ENCODE measurements at regions not wholly inside any gene's neighbourhood (a gene's known extent, or its start where the extent isn't known, plus 50 kb on each side); places are given as distances from the start of the nearest gene placed in this dataset.

GRCh38 chr1:109834951-109835350, 71.2 kb upstream of the EPS8L3 start:
- no TSS peak for BruUV-seq (replicated peaks)
- intact Hi-C loops (cut with micrococcal nuclease; ENCODE audit: unreplicated experiment) = no loop called here
- ChIA-PET SMC1A (ENCODE audit: uncharacterized antibody, unreplicated experiment) (interaction anchor here (1.1 to 1.2 kb wide), 2 partner anchors 18 to 20 kb away, joined by 3 read pairs; no protein-coding TSS in a partner anchor), RAD21 (ENCODE audit: unreplicated experiment) (no interaction called here), CTCF (interaction anchor here (2.1 kb wide), 1 partner anchor 149 kb away, joined by 10 read pairs; the partner anchor contains the start of gene AHCYL1), POLR2A (interaction anchor here (1.0 kb wide), 1 partner anchor 14 kb away, joined by 3 read pairs; no protein-coding TSS in a partner anchor)
- H3K79me2 ChIP-seq (ENCODE audit: control insufficient read depth, insufficient read depth, low read length) = no peaks in the 10 kb centered on the region
- no peaks in the 10 kb centered on the region for H4K20me1 ChIP-seq (ENCODE audit: control insufficient read depth, insufficient read depth)
- no peak overlapping the region for H3K4me3 ChIP-seq
- no peak overlapping the region for H2AFZ ChIP-seq (ENCODE audit: control insufficient read depth, low read depth, low read length)
- no peak for DNase-seq (ENCODE audit: low read depth, low spot score)
- in situ Hi-C loops (cut with MboI) = no loop called here
- TF ChIP-seq SP1 (IDR thresholded peaks at IDR 0.05; ENCODE audit: low read depth, low read length) (no peak), HDAC2 (IDR thresholded peaks at IDR 0.05) (no peak), SMC3 (IDR thresholded peaks at IDR 0.05; ENCODE audit: borderline replicate concordance, low read length) (no peak), BCL11A (IDR thresholded peaks at IDR 0.05; ENCODE audit: low read depth, low read length) (no peak), YY1 (IDR thresholded peaks at IDR 0.05; ENCODE audit: low read depth, low read length) (no peak), MEF2A (IDR thresholded peaks at IDR 0.05; ENCODE audit: insufficient read depth, low read depth, low read length) (no peak), MYB (IDR thresholded peaks at IDR 0.05; ENCODE audit: borderline replicate concordance, low read depth, low read length) (no peak), IKZF2 (IDR thresholded peaks at IDR 0.05) (no peak), PML (IDR thresholded peaks at IDR 0.05; ENCODE audit: low read length) (no peak), ZNF217 (IDR thresholded peaks at IDR 0.05) (no peak), RUNX3 (IDR thresholded peaks at IDR 0.05; ENCODE audit: low read length) (no peak)
- TF ChIP-seq, protein P1, sequence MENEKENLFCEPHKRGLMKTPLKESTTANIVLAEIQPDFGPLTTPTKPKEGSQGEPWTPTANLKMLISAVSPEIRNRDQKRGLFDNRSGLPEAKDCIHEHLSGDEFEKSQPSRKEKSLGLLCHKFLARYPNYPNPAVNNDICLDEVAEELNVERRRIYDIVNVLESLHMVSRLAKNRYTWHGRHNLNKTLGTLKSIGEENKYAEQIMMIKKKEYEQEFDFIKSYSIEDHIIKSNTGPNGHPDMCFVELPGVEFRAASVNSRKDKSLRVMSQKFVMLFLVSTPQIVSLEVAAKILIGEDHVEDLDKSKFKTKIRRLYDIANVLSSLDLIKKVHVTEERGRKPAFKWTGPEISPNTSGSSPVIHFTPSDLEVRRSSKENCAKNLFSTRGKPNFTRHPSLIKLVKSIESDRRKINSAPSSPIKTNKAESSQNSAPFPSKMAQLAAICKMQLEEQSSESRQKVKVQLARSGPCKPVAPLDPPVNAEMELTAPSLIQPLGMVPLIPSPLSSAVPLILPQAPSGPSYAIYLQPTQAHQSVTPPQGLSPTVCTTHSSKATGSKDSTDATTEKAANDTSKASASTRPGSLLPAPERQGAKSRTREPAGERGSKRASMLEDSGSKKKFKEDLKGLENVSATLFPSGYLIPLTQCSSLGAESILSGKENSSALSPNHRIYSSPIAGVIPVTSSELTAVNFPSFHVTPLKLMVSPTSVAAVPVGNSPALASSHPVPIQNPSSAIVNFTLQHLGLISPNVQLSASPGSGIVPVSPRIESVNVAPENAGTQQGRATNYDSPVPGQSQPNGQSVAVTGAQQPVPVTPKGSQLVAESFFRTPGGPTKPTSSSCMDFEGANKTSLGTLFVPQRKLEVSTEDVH (IDR thresholded peaks at IDR 0.05; ENCODE audit: low read depth, partially characterized antibody) = no peak
- TF ChIP-seq, protein P2, sequence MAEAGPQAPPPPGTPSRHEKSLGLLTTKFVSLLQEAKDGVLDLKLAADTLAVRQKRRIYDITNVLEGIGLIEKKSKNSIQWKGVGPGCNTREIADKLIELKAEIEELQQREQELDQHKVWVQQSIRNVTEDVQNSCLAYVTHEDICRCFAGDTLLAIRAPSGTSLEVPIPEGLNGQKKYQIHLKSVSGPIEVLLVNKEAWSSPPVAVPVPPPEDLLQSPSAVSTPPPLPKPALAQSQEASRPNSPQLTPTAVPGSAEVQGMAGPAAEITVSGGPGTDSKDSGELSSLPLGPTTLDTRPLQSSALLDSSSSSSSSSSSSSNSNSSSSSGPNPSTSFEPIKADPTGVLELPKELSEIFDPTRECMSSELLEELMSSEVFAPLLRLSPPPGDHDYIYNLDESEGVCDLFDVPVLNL (IDR thresholded peaks at IDR 0.05; ENCODE audit: low read depth, low read length) = no peak
- TF ChIP-seq, protein P3, sequence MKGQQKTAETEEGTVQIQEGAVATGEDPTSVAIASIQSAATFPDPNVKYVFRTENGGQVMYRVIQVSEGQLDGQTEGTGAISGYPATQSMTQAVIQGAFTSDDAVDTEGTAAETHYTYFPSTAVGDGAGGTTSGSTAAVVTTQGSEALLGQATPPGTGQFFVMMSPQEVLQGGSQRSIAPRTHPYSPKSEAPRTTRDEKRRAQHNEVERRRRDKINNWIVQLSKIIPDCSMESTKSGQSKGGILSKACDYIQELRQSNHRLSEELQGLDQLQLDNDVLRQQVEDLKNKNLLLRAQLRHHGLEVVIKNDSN (IDR thresholded peaks at IDR 0.05; ENCODE audit: borderline replicate concordance, extremely low read length, insufficient read depth, low read depth, low read length) = no peak
- TF ChIP-seq, protein P4, sequence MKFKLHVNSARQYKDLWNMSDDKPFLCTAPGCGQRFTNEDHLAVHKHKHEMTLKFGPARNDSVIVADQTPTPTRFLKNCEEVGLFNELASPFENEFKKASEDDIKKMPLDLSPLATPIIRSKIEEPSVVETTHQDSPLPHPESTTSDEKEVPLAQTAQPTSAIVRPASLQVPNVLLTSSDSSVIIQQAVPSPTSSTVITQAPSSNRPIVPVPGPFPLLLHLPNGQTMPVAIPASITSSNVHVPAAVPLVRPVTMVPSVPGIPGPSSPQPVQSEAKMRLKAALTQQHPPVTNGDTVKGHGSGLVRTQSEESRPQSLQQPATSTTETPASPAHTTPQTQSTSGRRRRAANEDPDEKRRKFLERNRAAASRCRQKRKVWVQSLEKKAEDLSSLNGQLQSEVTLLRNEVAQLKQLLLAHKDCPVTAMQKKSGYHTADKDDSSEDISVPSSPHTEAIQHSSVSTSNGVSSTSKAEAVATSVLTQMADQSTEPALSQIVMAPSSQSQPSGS (IDR thresholded peaks at IDR 0.05; ENCODE audit: low read length) = no peak
- no peak for FAIRE-seq
- no peaks in the 10 kb centered on the region for H3K4me1 ChIP-seq (ENCODE audit: control insufficient read depth, insufficient read depth, low read length)
- ATAC-seq = no peak
- H3K4me2 ChIP-seq (ENCODE audit: control insufficient read depth, insufficient read depth) = no peak overlapping the region
- H3K9ac ChIP-seq (ENCODE audit: control insufficient read depth, insufficient read depth, low read length) = no peak overlapping the region
- no peaks in the 10 kb centered on the region for H3K9me3 ChIP-seq (replicated peaks; ENCODE audit: control insufficient read depth, insufficient read depth, low read length)
- H3K27me3 ChIP-seq (replicated peaks in 1 of 2; ENCODE audit: control insufficient read depth in 2 of 2, insufficient read depth in 2 of 2, low read length in 1 of 2) = no peaks in the 10 kb centered on the region; a peak in 1 of 4 replicates
- no peaks in the 10 kb centered on the region for H3K36me3 ChIP-seq (ENCODE audit: control insufficient read depth in 2 of 2, insufficient read depth in 2 of 2, low read length in 1 of 2)
- H3K27ac ChIP-seq (ENCODE audit: control insufficient read depth, insufficient read depth) = no peak overlapping the region

Measured in GM12878 (cell line).